Neuronal stem cell (in vitro differentiated cells): ENCODE measurements at regions not wholly inside any gene's neighbourhood (a gene's known extent, or its start where the extent isn't known, plus 50 kb on each side); places are given as distances from the start of the nearest gene placed in this dataset.

ENCODE experiments used
- DNase-seq: peaks from one replicate; pipeline ENCODE4 v3.0.0-alpha.2; 2013; ENCODE audit warnings: low spot score
- H2AFZ ChIP-seq: one replicate; pipeline ENCODE4 v1.6.1; 2013; ENCODE audit warnings: mild to moderate bottlenecking, low read length, inconsistent platforms
- H2AK5ac ChIP-seq: 2 replicates; pipeline ENCODE4 v1.6.1; 2013; ENCODE audit warnings: low read depth, mild to moderate bottlenecking, inconsistent platforms, low read length, moderate library complexity, mixed read lengths
- H2BK120ac ChIP-seq: 2 replicates; pipeline ENCODE4 v1.6.1; 2013; ENCODE audit warnings: low read depth, mild to moderate bottlenecking, inconsistent platforms, low read length, moderate library complexity, mixed read lengths
- H2BK12ac ChIP-seq: one replicate; pipeline ENCODE4 v1.6.1; 2013; ENCODE audit warnings: low read length, inconsistent platforms
- H2BK15ac ChIP-seq: 2 replicates; pipeline ENCODE4 v1.6.1; 2013; ENCODE audit warnings: mild to moderate bottlenecking, low read length, inconsistent platforms, mixed read lengths
- H2BK5ac ChIP-seq: one replicate; pipeline ENCODE4 v1.6.1; 2013; ENCODE audit warnings: inconsistent platforms, mild to moderate bottlenecking, low read length, moderate library complexity
- H3K14ac ChIP-seq: one replicate; pipeline ENCODE4 v1.6.1; 2013; ENCODE audit warnings: low read length, inconsistent platforms
- H3K18ac ChIP-seq: 2 replicates; pipeline ENCODE4 v1.6.1; 2013; ENCODE audit warnings: low read length, inconsistent platforms
- H3K23ac ChIP-seq: 2 replicates; pipeline ENCODE4 v1.6.1; 2013; ENCODE audit warnings: low read depth, mild to moderate bottlenecking, mixed read lengths, low read length, inconsistent platforms; ENCODE audit not compliant: poor library complexity
- H3K27ac ChIP-seq: replicated peaks from 3 replicates; pipeline ENCODE4 v1.5.1; 2013; ENCODE audit warnings: low read length, inconsistent platforms
- H3K27me3 ChIP-seq, 3 experiments: 2 replicates each; pipeline ENCODE4 v1.6.1; 2013; ENCODE audit warnings: low read length in 3 of 3, mild to moderate bottlenecking in 2 of 3, inconsistent platforms in 1 of 3, low read depth in 1 of 3, mixed read lengths in 1 of 3, moderate library complexity in 1 of 3; ENCODE audit not compliant: control insufficient read depth in 3 of 3, insufficient read depth in 3 of 3
- H3K36me3 ChIP-seq, 2 donors: replicated peaks in 1 of 2; 2 replicates each; pipeline ENCODE4 v1.6.1; 2013; ENCODE audit warnings: low read length in 2 of 2; ENCODE audit not compliant: control insufficient read depth in 2 of 2, insufficient read depth in 2 of 2
- H3K4ac ChIP-seq: 2 replicates; pipeline ENCODE4 v1.6.1; 2013; ENCODE audit warnings: inconsistent platforms, mild to moderate bottlenecking, low read length, moderate library complexity
- H3K4me1 ChIP-seq, 2 donors: 1 replicate in 1 of 2; 2 replicates in 1 of 2; pipeline ENCODE4 v1.6.1; 2013; ENCODE audit warnings: low read length in 2 of 2, low read depth in 1 of 2; ENCODE audit not compliant: control insufficient read depth in 2 of 2, insufficient read depth in 1 of 2
- H3K4me2 ChIP-seq: one replicate; pipeline ENCODE4 v1.6.1; 2013; ENCODE audit warnings: mild to moderate bottlenecking, low read length, inconsistent platforms; ENCODE audit not compliant: insufficient read depth, poor library complexity, severe bottlenecking
- H3K4me3 ChIP-seq, 2 donors: 2 replicates each; pipeline ENCODE4 v1.5.1; 2013; ENCODE audit warnings: low read length in 2 of 2, mild to moderate bottlenecking in 2 of 2, inconsistent platforms in 1 of 2, moderate library complexity in 1 of 2
- H3K79me1 ChIP-seq: one replicate; pipeline ENCODE4 v1.6.1; 2013; ENCODE audit warnings: low read depth, mild to moderate bottlenecking, inconsistent platforms, low read length, moderate library complexity
- H3K9ac ChIP-seq: one replicate; pipeline ENCODE4 v1.6.1; 2013; ENCODE audit warnings: mild to moderate bottlenecking, low read depth, low read length, inconsistent platforms; ENCODE audit not compliant: poor library complexity
- H3K9me3 ChIP-seq, 2 donors: replicated peaks in 1 of 2; 2 replicates each; pipeline versions ENCODE3 to v1.6.1; 2013; ENCODE audit warnings: low read length in 2 of 2, mild to moderate bottlenecking in 2 of 2, inconsistent platforms in 1 of 2, low read depth in 1 of 2, mixed read lengths in 1 of 2, moderate library complexity in 1 of 2; ENCODE audit not compliant: control insufficient read depth in 2 of 2, insufficient read depth in 1 of 2
- H4K8ac ChIP-seq: one replicate; pipeline ENCODE4 v1.6.1; 2013; ENCODE audit warnings: low read depth, mild to moderate bottlenecking, inconsistent platforms, low read length, moderate library complexity
- H4K91ac ChIP-seq: one replicate; pipeline ENCODE4 v1.6.1; 2013; ENCODE audit warnings: low read length, low read depth, mild to moderate bottlenecking, inconsistent platforms; ENCODE audit not compliant: poor library complexity
- WGBS, 2 donors: extraction: QIAGEN DNeasy Blood & Tissue Kit; methylation state at CpG; one replicate each; pipeline ENCODE4 v1.1.7; 2013; ENCODE audit warnings: missing lambda C conversion rate in 2 of 2, mixed read lengths in 1 of 2; ENCODE audit not compliant: insufficient read length in 2 of 2, insufficient replicate concordance in 1 of 2; ENCODE audit errors: extremely low coverage in 2 of 2; 5-methylcytosine and 5-hydroxymethylcytosine counted together

DNA sequence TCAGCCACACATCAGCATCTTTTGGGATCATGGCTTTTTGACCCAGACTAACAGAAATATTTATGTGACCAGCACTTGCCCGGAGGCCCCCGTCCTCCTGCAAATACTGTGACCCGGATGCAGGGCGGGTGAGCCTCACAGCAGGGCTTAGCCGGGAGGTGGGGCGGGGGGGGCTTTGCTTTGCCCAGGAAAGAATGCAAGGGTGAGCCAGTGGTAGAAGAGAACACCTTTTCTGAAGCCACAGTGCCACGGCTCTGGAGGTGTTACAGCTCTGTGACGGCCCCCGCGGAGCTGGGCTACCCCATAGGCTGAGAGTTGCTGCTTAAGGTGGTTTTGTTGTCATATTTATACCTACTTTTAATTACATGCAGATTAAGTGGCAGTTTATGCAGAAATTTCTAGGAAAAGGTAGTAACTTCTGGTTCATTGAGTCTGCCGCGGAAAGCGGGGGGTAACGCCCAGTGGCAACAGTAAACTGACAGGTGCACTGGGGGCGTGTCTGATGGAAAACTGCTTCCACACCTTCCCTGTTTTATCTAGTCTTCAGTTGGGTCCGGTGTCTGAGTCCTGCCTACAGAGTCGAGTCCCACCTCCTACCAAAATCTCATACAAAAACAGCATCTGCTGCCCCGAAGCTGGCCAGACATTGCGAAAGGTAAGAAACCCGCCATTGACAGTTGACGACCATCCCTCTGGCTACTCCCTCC, 187.9 kb downstream of the TEX29 start:
- DNase-seq, result no peak
- H2BK12ac ChIP-seq, result no peak overlapping the region
- no peak overlapping the region for H3K4me3 ChIP-seq
- H4K8ac ChIP-seq, result no peak overlapping the region
- no peak overlapping the region for H3K23ac ChIP-seq
- WGBS, 2 donors, result no CpG with 5 or more reads among the region's 21 CpGs
- no peaks in the 10 kb centered on the region for H3K9me3 ChIP-seq
- H3K79me1 ChIP-seq, result peaks cover 2% of the 10 kb centered on the region
- H3K36me3 ChIP-seq, result peaks cover 0 to 2% of the 10 kb centered on the region in 2 donors
- H3K18ac ChIP-seq, result no peak overlapping the region
- no peak overlapping the region for H2AK5ac ChIP-seq
- no peak overlapping the region for H2AFZ ChIP-seq
- H3K14ac ChIP-seq, result no peak overlapping the region
- H3K27me3 ChIP-seq, result no peaks in the 10 kb centered on the region
- no peak overlapping the region for H3K27ac ChIP-seq
- H4K91ac ChIP-seq, result no peak overlapping the region
- no peak overlapping the region for H2BK5ac ChIP-seq
- no peak overlapping the region for H3K4me2 ChIP-seq
- H3K9ac ChIP-seq, result no peak overlapping the region
- H3K4ac ChIP-seq, result no peak overlapping the region
- H2BK120ac ChIP-seq, result no peak overlapping the region
- no peak overlapping the region for H2BK15ac ChIP-seq
- H3K4me1 ChIP-seq, result peaks cover 0 to 5% of the 10 kb centered on the region in 2 donors

DNA sequence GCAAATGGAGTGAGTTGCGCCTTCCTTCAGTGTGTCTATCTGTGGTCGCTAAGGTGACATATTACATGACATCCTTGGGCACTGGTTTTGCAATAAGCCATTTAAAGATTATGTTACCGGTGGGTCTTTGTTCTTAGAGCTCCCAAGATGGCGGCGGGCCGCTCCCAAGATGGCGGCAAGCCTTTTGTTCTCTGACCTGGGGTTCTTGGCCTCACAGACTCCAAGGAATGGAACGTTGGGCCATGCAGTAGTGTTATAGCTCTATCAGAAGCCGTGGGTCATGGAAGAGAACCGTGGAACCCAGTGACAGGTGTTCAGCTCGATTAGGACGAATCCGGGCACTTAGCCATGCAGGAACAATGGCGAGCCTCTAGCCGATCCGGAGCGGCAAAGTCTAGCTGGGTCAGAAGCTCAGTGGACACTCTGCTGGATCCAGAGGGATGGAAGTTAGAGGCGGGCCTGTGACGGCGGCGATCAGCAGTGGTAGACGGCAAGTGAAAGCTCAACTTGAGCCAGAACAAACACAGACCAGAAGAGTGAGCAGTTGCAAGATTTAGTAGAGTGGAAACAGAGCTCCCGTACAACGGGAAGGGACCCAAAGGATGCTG, 188.6 kb downstream of the TEX29 start:
- H2AFZ ChIP-seq, result no peak overlapping the region
- H2BK15ac ChIP-seq, result peak overlapping the region; percentile 60
- no peak for DNase-seq
- no peak overlapping the region for H3K9ac ChIP-seq
- no peak overlapping the region for H2BK120ac ChIP-seq
- H2BK12ac ChIP-seq, result no peak overlapping the region
- no peak overlapping the region for H4K8ac ChIP-seq
- H4K91ac ChIP-seq, result no peak overlapping the region
- peaks cover 0 to 2% of the 10 kb centered on the region in 2 donors for H3K36me3 ChIP-seq
- H3K4me1 ChIP-seq, result peaks cover 0 to 5% of the 10 kb centered on the region in 2 donors
- H3K4me3 ChIP-seq, result no peak overlapping the region
- no peak overlapping the region for H3K4me2 ChIP-seq
- H3K9me3 ChIP-seq, result no peaks in the 10 kb centered on the region
- peak overlapping the region; percentile 2 for H3K18ac ChIP-seq
- peak overlapping the region; percentile 61 for H2AK5ac ChIP-seq
- H3K79me1 ChIP-seq, result peaks cover 2% of the 10 kb centered on the region
- H3K4ac ChIP-seq, result no peak overlapping the region
- no CpG with 5 or more reads among the region's 24 CpGs for WGBS, 2 donors
- no peak overlapping the region for H2BK5ac ChIP-seq
- no peaks in the 10 kb centered on the region for H3K27me3 ChIP-seq
- no peak overlapping the region for H3K27ac ChIP-seq
- H3K14ac ChIP-seq, result no peak overlapping the region
- H3K23ac ChIP-seq, result no peak overlapping the region

DNA sequence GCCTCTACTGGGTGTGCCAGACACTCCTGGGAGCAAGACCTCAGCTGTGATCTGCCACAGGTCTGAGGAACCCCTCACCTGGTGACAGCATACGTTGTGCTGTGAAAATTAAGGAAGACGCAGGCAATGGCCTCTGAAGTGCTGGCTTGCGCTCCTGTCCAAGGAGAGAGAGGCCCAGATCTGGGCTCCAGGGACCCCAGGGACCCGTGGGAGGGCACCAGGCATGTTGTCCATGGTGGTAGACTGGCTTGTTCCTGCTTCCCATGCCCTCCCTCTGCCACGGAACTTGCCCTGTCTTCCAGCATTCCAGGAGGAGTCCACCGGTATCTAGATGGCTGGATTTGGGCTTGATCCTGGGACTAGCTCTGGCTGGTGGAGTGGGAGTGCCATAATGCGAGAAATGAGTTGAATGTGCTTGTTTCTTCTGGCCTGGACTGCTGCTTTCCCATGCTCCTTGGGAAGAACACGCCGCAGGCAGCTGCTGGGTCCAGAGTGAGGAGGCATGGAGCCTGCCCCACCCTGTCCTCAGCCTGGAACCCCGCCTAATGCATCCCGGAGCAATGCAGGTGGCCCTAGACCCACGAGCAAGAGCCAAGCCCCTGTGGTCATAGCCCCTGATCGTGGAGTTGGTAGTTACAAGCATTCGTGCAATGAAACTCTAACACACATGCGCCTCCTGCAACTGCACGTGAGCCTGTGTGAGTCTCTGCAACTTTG, 190.2 kb downstream of the TEX29 start:
- H3K4me3 ChIP-seq, result peak overlapping the region in 1 of 2 donors; percentile 23
- peak overlapping the region; percentile 45 for H3K18ac ChIP-seq
- no peak overlapping the region for H3K27ac ChIP-seq
- no peak overlapping the region for H3K14ac ChIP-seq
- H3K4ac ChIP-seq, result no peak overlapping the region
- peaks cover 2% of the 10 kb centered on the region for H3K79me1 ChIP-seq
- peaks cover 0 to 2% of the 10 kb centered on the region in 2 donors for H3K36me3 ChIP-seq
- H3K4me2 ChIP-seq, result no peak overlapping the region
- no peak overlapping the region for H2BK15ac ChIP-seq
- H2BK120ac ChIP-seq, result no peak overlapping the region
- no peak for DNase-seq
- H3K4me1 ChIP-seq, result peaks cover 0 to 5% of the 10 kb centered on the region in 2 donors
- no peak overlapping the region for H2BK5ac ChIP-seq
- WGBS, 2 donors, result no CpG with 5 or more reads among the region's 16 CpGs
- peak overlapping the region; percentile 25 for H2BK12ac ChIP-seq
- no peak overlapping the region for H2AFZ ChIP-seq
- H3K27me3 ChIP-seq, result peaks cover 0 to 3% (median 0%) of the 10 kb centered on the region in 3 experiments
- no peak overlapping the region for H2AK5ac ChIP-seq
- H3K9ac ChIP-seq, result no peak overlapping the region
- H4K8ac ChIP-seq, result no peak overlapping the region
- H3K9me3 ChIP-seq, result no peaks in the 10 kb centered on the region
- H4K91ac ChIP-seq, result no peak overlapping the region
- no peak overlapping the region for H3K23ac ChIP-seq

DNA sequence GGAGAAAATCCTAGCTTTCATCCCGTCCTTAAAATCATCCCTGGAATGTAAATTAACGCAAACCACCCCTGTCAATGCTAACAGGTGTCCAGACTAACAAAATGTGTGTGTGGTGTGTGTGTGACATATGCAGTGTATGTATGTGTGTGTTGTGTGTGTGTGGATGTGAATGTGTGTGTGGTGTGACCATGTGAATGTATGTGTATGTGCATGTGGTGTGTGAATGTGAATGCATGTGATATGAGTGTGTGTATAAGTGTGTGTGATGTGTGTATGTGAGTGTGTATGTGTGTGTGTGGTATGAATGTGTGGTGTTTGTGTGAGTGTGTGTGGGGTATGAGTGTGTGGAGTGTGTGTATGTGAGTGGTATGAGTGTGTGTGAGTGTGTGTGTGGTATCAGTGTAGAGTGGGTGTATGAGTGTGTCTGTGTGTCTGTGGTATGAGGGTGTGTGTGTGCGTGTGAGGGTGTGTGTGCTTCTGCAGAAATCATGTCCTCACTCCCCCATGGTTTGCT, 190.8 kb downstream of the TEX29 start:
- Histone ChIP-seq H4K8ac (peak overlapping the region; percentile 45), H4K91ac (peak overlapping the region; percentile 42), H3K4me1 (peaks cover 0 to 5% of the 10 kb centered on the region in 2 donors), H2BK120ac (no peak overlapping the region), H3K27ac (no peak overlapping the region), H3K9me3 (no peaks in the 10 kb centered on the region), H3K27me3 (peaks cover 0 to 3% (median 0%) of the 10 kb centered on the region in 3 experiments), H2BK15ac (peak overlapping the region; percentile 91), H3K23ac (peak overlapping the region; percentile 86), H3K36me3 (peaks cover 0 to 2% of the 10 kb centered on the region in 2 donors), H3K79me1 (peaks cover 2% of the 10 kb centered on the region), H2BK12ac (peak overlapping the region; percentile 25), H2AFZ (no peak overlapping the region), H3K4ac (no peak overlapping the region), H3K9ac (no peak overlapping the region), H3K4me3 (peak overlapping the region in 1 of 2 donors; percentile 30), H2AK5ac (peak overlapping the region; percentile 85), H3K14ac (peak overlapping the region; percentile 25), H2BK5ac (peak overlapping the region; percentile 73), H3K18ac (peak overlapping the region; percentile 58), H3K4me2 (no peak overlapping the region)
- no CpG with 5 or more reads among the region's 3 CpGs for WGBS, 2 donors
- no peak for DNase-seq
